MV-4-11 (cell line): ENCODE measurements at regions not wholly inside any gene's neighbourhood (a gene's known extent, or its start where the extent isn't known, plus 50 kb on each side); places are given as distances from the start of the nearest gene placed in this dataset.
A peak's percentile ranks its signal among the peaks of the same experiment; 100 is the strongest.

Experiments
- DNase-seq: peaks from one replicate; lab custom pipeline; 2025; lab: John Stamatoyannopoulos, UW

DNA sequence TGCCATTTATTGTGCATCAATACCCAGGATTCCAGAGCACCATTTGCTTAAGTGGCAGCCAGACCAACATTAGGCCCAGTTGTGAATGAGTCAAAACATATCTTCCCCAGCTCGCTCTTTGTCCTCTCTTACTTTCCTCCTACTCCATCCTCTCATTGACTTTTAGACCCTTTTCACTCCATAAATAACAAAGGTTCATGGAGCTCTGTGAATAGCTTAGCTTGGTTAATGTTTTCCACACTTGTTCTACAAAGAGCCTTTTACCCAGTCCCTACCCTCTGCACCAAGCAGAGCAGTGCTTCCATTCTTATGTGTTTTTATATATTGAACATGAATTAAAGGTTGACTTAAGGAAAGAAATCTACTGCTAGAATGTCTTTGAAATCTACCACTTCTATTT is 625.8 kb upstream of the FANCL start:
- DNase-seq: no peak

DNA sequence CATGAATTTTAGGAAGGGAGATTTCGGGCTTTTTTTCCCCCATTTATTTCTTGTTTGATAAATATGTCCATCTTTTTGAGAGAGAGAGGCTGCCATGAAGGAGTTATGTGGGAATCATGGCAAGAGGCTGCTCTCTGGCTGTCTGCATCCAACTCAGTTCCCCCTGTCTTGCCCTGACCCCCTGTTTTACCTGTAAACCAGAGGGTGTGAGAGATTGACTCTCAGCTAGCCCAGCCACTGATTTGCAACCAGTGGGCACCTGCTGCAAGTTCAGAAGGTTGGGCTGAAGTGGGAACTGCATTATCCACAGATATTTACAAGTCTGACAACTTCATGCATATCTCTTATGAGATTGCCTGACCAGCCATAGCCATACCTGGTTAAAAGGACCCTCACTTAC is 625.4 kb upstream of the FANCL start:
- DNase-seq: no peak

DNA sequence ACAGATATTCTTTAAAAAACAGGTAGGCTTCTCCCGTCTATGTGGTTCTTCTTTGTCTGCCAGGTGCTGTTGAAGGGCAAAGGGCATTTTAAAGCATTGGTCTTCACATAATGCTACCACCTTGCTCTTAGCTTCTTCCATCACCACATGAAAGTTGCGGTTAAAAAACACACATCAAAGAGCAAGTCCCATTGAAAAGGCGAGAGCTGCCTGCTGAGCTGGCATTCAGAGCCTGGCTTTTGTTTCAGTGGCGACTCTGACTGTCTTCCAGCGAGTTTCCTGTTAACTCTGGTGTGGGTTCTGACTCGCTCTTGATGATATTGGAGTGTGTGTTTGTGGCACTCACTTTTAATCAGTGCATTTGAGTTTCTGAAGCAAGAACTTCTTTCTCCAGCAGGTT is 624.9 kb upstream of the FANCL start:
- no peak for DNase-seq

DNA sequence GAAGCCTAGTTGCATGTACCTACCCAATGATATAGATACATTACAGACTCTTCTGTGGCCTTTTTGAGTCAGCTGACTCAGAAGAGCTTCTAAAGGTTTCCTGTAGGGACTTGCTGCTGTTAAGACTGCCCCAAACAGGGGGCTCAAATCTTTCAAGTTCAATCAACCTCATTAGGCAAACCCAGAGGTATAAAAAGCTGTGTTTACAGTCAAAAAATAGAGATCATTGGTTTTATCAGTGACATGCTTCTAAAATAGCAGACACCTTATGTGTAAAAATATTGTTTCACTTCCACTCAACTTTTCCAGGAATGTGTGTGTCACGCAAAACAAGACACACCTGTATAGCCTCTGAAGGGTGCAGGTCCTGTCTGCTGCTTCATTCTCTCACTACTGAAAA is 624.3 kb upstream of the FANCL start:
- DNase-seq: no peak

DNA sequence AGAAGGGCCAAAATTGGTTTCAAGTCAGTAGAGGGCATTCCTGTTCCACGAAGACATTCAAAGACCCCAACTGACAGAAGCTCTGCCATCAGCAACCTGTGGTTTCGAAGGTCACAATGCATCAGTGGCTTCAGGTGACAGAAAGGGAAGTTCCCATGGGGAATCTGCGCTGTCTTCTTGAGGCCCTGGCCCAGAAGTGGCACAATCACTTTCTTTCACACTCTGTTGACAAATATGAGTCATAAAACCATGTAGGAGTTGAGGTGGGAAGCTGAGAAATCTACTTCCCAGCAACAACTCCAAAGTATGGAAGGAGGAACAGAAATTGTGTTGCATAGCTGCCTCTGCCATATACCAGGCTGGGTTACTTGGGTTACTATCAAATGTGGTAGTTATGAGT is 621.1 kb upstream of the FANCL start:
- DNase-seq: peak; percentile 38

DNA sequence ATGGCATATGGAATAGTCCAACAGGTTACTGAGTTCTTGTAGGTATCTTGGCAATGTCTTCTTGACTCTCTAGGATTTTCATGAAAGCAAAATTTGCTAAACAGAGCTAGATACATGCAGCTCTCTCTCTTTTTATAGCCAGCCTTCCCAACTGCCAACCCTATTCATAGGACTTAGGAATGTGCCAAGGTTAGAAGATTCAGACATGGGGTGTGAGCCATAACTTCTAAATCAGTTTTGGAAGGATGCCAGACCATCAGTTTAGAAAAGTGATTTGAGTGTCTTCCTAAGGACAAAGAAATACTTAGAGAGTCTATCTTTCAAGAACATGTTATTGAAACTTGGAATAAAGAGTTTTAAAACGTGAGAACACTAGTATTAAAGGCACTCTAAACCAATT is 619.5 kb upstream of the FANCL start:
- DNase-seq: no peak

DNA sequence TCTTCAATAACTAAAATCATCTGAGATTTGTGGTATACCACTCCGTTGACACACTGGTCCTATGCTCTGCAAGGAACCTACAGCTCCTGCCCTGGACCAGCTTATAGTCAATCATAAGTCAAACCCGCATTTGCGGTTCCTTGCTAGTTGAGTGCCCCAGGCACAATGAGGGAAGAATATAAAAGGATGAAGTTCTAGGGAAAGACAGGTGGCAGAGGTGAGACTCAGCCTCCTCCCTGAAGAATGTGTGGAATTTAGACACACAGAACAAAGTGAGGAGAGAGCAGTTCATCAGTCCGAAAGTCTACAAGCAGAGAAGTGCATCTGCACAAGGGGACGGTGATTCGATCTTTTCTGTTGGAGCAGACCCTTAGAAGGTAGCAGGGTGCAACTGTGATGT is 615.0 kb upstream of the FANCL start:
- DNase-seq: no peak

DNA sequence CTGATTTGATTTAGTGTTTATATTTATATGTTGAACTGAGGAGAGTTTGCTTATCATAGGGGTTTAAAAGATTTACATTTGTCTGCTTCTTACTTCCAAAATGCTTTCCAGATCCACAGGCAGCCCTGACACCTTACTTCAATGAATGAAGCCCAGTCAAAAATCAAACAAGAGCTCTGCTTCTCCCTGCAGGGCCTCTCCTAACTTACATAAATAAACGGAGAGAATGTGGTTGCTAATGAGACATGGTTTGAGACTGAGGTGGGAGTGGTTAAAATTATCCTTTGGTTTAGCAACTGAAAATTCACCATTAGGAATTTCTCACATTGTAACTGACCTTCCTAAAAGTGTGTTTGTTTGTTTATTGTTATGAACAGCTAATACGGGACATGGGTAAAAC is 612.3 kb upstream of the FANCL start:
- DNase-seq: no peak

DNA sequence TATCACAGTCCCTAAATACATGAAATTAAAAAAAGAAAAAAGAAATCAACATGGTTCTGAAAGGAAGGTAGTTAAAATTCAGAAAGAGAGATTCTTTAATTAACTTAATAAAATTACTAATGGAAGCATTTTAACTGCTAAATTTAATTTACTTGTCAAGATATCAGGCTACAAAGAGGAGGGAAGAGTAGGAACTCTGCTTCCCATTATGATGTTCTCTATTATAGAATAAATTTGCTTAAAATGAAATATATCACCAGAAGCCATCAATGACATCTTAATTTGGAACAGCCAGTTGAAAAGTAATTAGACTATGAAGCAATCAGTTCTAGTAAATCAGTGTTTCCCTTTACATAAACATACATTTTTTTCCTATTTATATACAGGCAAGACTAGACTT is 611.8 kb upstream of the FANCL start:
- no peak for DNase-seq

DNA sequence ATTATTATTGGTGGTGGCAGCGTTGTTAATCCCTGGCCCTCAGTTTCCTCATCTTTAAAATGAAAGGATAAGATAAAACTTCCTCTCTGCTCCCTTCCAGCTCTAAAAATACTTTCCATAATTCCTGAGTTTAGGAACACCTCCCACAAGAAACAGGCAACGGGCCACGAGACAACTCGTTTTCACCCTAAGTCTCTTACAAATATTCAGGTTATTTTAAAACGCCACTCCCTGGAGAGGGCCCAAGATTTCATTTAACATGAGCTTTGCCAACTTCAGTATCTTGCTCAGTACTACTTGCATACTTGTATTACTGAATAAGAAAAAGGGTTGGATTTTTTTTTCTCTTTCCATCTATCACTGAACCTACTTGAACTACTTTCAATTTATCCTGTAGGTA is 611.1 kb upstream of the FANCL start:
- DNase-seq: no peak

DNA sequence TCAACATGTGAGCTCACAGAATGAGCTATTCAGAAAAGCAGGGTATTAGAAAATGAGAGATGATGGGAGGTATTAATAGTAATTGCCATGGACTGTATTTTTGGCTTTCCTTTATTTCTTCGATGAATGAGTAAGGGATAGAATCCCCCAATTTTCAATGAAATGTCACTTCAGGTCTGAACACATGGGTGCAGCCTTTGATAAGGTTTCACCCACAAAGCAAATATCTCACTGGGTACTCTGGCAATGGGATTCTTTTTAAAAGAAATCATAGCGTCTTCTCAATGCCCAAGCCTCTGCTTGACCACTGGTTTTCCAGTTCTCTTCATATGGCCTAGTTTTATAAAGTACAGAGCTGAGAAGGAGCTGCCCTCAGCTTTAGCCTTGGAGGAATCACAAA is 610.5 kb upstream of the FANCL start:
- DNase-seq: no peak

DNA sequence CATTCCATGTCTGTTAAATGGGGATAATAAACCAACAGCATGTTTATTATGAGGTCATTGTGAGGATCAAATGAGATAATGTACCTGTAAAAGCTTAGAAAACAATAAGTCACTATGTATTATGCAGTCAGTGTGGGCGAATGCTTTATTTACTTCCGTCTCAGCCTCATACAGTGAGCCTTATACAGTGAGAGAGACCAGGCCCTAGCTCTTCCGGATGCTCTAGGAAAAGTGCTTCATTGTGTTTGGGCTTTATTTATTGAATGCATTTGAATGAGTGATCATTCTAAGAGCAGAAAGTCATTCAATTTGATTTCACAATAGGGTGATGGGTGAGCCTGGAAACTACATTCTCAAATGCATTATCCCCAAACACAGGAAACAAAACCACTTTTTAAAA is 603.9 kb upstream of the FANCL start:
- no peak for DNase-seq

DNA sequence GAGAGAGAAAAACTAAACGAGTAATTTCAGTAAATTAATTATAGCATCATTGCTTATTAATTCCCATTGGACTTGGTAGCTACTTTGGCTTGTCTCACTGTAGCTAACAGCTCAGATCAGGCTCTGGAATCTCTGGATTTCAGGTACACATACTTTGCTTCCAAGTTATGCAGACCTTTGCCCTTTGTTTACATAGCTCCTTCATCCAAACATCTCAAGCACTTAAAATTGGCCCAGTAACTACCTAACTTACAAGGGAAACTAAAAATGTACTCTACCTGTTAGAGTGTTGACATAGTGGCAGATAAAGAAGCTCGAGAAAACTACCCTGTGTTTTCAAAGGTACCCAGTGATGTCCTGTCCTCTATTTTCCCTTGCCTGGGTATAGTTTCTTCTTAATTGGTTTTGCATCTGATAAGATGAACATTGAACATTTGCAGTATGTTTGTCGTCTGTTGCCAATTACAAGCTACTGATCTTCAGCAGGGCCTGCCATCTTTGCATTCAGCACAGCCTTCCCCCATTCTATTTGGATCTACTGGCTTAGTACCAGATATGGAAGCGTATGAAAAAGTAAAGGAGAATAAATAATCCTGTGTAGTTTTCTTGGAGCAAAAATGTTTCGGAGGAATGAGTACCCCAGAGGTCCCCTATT is 601.5 kb upstream of the FANCL start:
- DNase-seq: no peak

DNA sequence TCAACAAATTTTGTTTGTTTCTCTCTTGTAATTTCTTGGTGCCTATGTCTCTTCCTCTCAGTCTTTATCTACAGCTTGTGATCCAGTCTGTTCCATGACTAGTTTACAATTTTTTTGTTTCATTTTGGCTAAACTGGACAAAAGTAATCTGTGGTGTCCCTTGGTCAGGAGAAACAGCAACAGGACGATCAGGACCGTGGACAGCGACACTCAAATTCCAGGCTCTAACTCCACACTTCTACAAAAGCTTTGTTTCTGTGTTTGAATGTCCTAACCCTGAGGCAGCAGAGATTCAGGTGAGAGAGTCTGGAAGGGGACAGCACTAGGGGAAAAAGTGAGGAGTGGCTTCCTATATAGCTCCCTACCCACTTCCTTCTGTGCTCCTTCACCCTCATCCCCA is 593.3 kb upstream of the FANCL start:
- DNase-seq: peak; percentile 37

DNA sequence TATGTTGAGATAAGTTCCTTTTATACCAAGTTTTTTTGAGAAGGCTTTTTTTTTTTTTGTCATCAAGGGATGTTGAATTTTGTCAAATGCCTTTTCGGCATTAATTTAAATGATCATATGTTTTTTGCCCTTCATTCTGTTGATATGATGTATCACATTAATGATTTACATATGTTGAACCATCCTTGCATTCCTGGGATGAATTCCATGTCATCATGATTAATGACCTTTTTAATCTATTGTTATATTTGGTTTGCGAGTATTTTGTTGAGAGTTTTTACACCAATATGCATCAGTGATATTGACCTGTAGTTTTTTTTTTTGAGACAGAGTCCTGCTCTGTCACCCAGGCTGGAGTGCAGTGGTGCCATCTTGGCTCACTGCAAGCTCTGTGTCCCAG is 585.7 kb upstream of the FANCL start:
- no peak for DNase-seq

DNA sequence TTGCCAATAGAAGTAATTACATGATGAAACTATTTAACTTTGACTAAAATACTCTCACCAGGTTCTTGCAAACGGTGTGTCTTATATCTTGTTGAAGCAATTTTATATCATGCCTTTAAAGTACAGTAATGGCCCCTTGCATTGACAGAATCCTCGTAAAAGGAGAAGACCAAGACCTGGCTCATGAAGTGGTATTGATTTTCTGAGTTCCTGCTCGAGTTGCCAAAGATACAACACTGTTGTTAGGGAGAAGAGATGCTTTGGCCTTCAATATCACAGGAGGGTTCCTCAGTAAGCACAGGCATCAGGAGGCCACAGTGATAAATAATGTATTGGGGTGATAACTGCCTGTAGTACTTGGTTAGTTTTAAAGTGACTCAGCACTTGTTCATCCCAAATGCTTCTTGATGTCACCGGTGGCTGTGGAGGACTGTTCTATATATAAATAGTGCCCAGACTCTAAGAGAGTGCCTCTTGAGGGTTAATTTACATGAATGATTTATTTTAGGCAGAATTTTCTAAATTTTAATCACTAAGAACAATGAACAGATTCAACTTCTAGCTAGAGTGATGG is 571.7 kb upstream of the FANCL start:
- DNase-seq: no peak

DNA sequence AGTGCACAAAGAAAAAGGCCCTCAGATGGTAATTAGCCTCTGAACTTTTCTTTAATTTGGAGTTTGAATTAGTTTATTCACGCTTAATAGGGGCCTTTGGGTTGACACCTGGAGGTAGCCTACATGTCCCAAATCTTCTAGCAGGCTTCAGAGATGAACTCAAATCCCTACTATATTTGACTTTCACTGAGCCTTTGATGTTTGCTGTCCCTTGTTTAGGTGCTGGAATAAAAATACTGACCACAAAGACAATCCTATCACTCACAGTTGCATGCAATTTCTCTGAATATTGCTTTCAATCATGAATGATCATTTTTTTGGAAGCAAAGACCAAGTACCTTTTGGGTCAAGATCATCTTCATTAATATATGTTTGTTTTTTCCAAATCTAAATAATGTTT is 564.0 kb upstream of the FANCL start:
- DNase-seq: no peak

DNA sequence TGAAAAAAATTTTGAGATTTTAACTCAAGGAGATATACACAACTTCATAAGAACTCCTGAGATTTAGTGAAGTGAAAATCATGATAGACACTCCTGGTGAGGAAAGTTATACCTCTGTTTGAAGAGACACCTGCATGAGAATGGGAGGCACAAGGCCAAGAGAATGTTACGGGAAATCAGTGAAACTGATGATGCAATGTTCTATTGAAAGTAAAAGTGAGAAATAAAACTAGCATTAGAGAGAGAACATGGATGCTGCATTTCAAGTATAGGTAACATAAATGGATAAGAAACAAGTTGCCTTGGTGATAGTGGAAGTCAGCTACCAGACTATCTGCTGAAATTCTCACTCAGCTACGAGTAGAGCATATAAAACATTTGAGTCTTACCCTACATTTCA is 562.1 kb upstream of the FANCL start:
- DNase-seq: no peak

DNA sequence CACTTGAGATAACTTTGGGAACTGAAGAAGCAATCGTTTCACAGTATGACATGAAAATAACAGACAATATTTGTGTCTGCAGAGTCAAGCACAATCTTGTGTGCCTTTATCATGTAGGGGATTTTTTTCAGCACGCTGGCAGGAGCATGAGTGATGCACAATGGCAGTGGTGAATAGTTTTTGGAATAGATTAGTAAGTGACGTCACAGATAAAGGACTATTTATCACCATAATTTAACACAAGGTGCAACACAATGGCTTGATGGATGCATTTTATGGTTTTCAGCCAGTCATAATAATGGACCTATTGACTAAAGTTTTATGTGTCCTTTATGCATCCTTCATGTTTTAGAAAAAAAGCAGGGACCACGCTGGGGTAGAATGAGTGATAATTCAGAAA is 559.8 kb upstream of the FANCL start:
- DNase-seq: no peak

DNA sequence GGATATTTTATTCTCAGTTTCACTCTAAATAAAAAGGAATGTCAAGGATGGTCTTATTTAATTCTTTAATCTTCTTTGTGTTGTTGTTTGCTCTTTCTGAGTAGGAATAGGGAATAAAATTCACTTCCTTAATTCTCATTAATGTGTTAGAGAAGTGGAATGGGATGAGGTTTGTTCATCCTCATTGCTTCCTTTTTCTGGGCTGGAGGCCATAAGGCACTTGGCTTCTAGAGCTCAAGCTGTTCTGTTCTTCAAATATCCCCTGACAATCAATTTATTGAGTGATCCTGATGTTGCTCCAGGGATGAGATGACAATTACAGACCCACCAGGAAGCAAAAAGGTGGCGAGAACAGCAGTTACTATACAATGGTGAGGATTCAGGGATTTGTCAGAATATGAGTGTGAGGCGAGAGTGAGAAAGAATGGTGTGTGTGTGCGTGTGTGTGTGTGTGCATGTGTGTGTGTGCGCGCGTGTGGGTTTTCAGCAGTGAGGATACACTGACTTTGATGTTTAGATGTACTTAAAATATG is 557.6 kb upstream of the FANCL start:
- DNase-seq: peak; percentile 28

DNA sequence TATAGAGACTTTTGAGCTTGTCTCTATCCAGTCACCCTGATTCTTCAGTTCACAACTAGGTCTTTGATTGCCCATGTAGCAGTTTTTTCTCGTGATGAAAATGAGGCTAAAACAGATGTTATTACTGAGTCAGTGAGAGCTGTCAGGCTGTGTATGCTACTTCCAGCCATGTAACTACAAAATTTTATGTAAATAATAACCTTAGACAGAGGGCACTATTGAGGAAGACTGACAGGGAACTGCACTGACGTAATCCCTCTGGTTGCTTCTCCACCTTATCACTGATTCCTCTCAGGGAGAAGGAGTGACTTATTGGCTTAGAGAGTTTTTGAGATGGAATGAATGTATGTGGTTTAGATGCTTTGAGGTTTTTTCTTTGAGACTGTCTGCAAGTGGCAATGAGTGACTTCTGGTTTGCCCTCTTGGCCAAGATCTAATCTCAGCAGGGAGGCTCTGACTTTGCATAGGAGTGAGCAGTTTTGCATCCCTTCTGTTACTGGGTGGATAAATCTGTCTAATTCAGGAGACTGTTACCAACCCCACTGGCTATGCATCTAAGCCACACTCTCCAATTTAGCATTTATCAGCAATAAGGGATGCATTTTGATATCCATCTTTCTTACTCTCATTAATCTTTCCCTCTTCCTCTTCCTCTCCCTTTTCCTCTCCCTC is 555.2 kb upstream of the FANCL start:
- DNase-seq: peak; percentile 23

DNA sequence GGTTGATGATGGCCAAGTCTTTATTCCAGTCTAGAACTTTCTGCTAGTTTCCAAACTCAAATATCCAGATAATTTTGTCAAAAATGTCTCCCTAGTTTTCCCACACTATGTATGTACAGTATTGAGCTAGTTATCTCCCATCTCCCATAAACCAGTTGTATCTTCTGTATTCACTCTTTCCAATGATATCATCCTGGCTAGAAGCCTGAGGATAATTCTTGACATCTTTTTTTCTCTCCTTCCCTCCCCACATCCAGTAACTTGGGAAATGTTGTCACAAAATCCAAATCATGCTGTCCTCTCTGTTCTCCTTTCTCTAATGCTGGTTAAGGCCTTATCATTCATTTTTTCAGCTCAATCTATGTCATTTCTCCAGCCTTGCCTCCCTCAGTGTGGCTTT is 553.8 kb upstream of the FANCL start:
- DNase-seq: no peak

DNA sequence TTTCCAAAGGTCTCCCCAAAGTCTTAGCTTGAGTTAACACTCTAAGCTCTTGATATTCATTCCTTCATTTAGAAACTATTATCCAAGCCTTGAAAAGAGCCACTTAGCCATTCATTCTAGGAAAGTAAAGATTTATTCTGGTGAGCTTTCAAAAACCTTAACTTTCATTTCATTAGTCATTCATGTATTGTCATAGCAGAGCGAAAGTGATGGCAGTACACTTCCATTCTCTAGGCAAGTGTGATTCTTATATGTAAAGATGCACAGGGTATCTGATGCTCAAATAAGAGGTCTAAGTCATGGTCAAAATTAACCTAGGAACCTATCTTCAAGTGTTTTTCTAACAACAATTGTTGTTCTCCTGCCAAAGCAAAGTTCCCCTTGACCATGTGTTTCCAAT is 553.0 kb upstream of the FANCL start:
- no peak for DNase-seq

DNA sequence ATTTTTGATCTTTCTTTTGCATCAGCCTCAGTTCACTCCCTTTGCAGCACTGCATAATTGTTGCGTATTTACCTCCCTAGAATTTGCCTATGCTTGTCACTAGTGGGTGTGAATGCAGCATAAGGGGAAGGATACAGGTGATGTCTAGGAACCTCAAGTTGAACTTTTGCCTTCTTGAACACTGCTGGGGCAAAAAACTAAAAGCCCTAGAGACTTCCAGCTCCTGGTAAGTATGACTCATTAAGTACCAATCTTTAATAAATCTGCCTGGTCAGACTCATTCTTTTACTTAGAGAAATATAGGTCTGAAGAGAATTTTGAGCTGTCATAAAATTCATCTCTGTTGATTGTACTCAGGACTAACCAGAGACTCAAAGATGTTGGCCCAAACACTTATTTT is 547.3 kb upstream of the FANCL start:
- no peak for DNase-seq
